Smooth muscle cell (in vitro differentiated cells): ENCODE measurements at regions not wholly inside any gene's neighbourhood (a gene's known extent, or its start where the extent isn't known, plus 50 kb on each side); places are given as distances from the start of the nearest gene placed in this dataset.

Experiments
- DNase-seq: peaks from one replicate; lab custom pipeline; 2025; ENCODE audit not compliant: unreplicated experiment; lab: John Stamatoyannopoulos, UW
- H2AFZ ChIP-seq: fragments of 200-600 bp; sonication (generic); 2 replicates; pipeline ENCODE4 v1.6.0; 2016; ENCODE audit warnings: antibody characterized with exemption, low read depth, mild to moderate bottlenecking
- H3F3A ChIP-seq: fragments of 200-600 bp; sonication (generic); 2 replicates; pipeline ENCODE4 v1.6.0; 2017; ENCODE audit warnings: antibody characterized with exemption, low read depth
- H3K27ac ChIP-seq: fragments of 200-600 bp; sonication (generic); 2 replicates; pipeline ENCODE4 v1.5.1; 2016; ENCODE audit warnings: low read depth, mild to moderate bottlenecking
- H3K27me3 ChIP-seq: fragments of 200-600 bp; sonication (generic); 2 replicates; pipeline ENCODE4 v1.6.1; 2016; ENCODE audit warnings: low read depth, mild to moderate bottlenecking
- H3K36me3 ChIP-seq: fragments of 200-600 bp; sonication (generic); 2 replicates; pipeline ENCODE4 v1.5.1; 2016; ENCODE audit warnings: low read depth
- H3K4me1 ChIP-seq: fragments of 200-600 bp; sonication (generic); 2 replicates; pipeline ENCODE4 v1.5.1; 2016; ENCODE audit warnings: low read depth
- H3K4me2 ChIP-seq: fragments of 200-600 bp; sonication (generic); 2 replicates; pipeline ENCODE4 v1.6.0; 2016; ENCODE audit warnings: mild to moderate bottlenecking
- H3K4me3 ChIP-seq: fragments of 200-600 bp; sonication (generic); 2 replicates; pipeline ENCODE4 v1.5.1; 2016; ENCODE audit warnings: mild to moderate bottlenecking
- H3K79me2 ChIP-seq: fragments of 200-600 bp; sonication (generic); 2 replicates; pipeline ENCODE4 v1.6.0; 2016; ENCODE audit warnings: low read depth, mild to moderate bottlenecking
- H3K9ac ChIP-seq: fragments of 200-600 bp; sonication (generic); 2 replicates; pipeline ENCODE4 v1.6.0; 2016; ENCODE audit warnings: low read depth
- H3K9me3 ChIP-seq: fragments of 200-600 bp; sonication (generic); replicated peaks from 2 replicates; pipeline ENCODE4 v1.5.1; 2016; ENCODE audit warnings: low read depth
- H4K20me1 ChIP-seq: fragments of 200-600 bp; sonication (generic); 2 replicates; pipeline ENCODE4 v1.6.0; 2016; ENCODE audit warnings: low read depth
- CTCF ChIP-seq: fragments of 200-600 bp; sonication (generic); IDR thresholded peaks from 2 replicates; pipeline ENCODE4 v1.5.1; 2017; ENCODE audit warnings: borderline replicate concordance, mild to moderate bottlenecking, antibody characterized with exemption; ENCODE audit not compliant: insufficient read depth, poor library complexity, severe bottlenecking
- WGBS: methylation state at CpG from one replicate; pipeline ENCODE4 v1.1.7; 2016; ENCODE audit warnings: low lambda C conversion rate; 5-methylcytosine and 5-hydroxymethylcytosine counted together

- no peak for DNase-seq
- Histone ChIP-seq H3K9ac (no peak overlapping the region), H2AFZ (no peak overlapping the region), H3K79me2 (no peaks in the 10 kb centered on the region), H3K4me2 (no peak overlapping the region), H3K27ac (no peak overlapping the region), H4K20me1 (no peaks in the 10 kb centered on the region), H3K4me1 (no peaks in the 10 kb centered on the region), H3K4me3 (no peak overlapping the region), H3K27me3 (no peaks in the 10 kb centered on the region), H3F3A (no peaks in the 10 kb centered on the region), H3K36me3 (no peaks in the 10 kb centered on the region), H3K9me3 (no peaks in the 10 kb centered on the region)
- WGBS, result over 99% methylated on average over 5 of the region's 5 CpGs
- no peak for TF ChIP-seq CTCF
Observed at GRCh38 chr10:21196822-21197395, 299.8 kb upstream of the NEBL start.

DNA sequence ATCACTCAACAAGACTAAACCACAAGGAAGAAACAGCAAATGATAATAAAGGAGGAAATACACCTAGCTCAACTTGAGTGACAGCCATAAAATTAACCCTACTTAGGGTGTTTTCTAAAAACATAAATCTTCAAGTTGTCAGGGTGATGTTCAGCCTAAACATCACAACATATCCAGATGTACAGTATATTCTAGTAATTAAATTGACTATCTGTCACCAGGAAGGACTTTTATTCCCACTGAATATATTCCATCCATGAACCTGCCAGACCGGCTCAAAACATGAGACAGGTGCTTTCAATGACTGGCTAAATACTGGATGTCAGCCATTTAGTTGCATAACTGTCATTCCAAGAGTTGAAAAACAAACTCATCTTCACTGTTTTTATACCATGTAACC lies 298.1 kb upstream of the NEBL start:
- no peak for DNase-seq
- WGBS, result 77% methylated on average over 1 of the region's 1 CpG
- Histone ChIP-seq H2AFZ (no peak overlapping the region), H3K4me2 (no peak overlapping the region), H3K27ac (peak overlapping the region; percentile 30), H4K20me1 (no peaks in the 10 kb centered on the region), H3K4me3 (no peak overlapping the region), H3K9ac (no peak overlapping the region), H3K79me2 (no peaks in the 10 kb centered on the region), H3F3A (no peaks in the 10 kb centered on the region), H3K4me1 (no peaks in the 10 kb centered on the region), H3K36me3 (no peaks in the 10 kb centered on the region), H3K9me3 (no peaks in the 10 kb centered on the region), H3K27me3 (no peaks in the 10 kb centered on the region)
- no peak for TF ChIP-seq CTCF

- no peak for DNase-seq
- 71% methylated on average over 5 of the region's 5 CpGs for WGBS
- no peak overlapping the region for H3K4me2 ChIP-seq
- H3K4me1 ChIP-seq, result no peaks in the 10 kb centered on the region
- no peaks in the 10 kb centered on the region for H3F3A ChIP-seq
- H3K36me3 ChIP-seq, result no peaks in the 10 kb centered on the region
- H3K27ac ChIP-seq, result peak overlapping the region; percentile 30
- no peaks in the 10 kb centered on the region for H3K79me2 ChIP-seq
- no peak overlapping the region for H3K4me3 ChIP-seq
- H3K9me3 ChIP-seq, result no peaks in the 10 kb centered on the region
- no peak overlapping the region for H2AFZ ChIP-seq
- no peaks in the 10 kb centered on the region for H4K20me1 ChIP-seq
- no peak for TF ChIP-seq CTCF
- H3K9ac ChIP-seq, result no peak overlapping the region
- no peaks in the 10 kb centered on the region for H3K27me3 ChIP-seq
Observed at GRCh38 chr10:21194510-21194993, 297.4 kb upstream of the NEBL start.

DNA sequence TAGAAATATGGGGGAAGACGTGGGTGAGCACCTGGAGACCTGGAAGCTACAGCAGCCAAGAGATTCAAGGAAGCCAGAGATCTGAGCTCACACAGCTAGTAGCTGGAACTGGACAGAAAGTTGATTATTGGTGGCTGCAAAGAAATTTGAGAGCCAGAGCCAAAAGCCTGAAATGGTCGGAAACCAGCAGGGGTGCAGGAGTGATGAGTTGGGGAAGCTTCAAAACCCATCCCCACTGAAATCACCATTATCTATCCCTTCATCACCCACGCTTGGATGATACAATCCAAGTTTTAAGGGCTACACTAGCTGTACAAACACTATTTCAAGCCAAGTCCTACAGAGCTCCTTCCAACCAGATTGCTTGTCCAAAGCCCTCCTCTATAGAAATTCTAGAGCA lies 296.1 kb upstream of the NEBL start:
- Histone ChIP-seq H3K27me3 (no peaks in the 10 kb centered on the region), H3K4me2 (no peak overlapping the region), H3K27ac (no peak overlapping the region), H3K36me3 (no peaks in the 10 kb centered on the region), H3K9me3 (no peaks in the 10 kb centered on the region), H3K4me3 (no peak overlapping the region), H4K20me1 (no peaks in the 10 kb centered on the region), H3F3A (no peaks in the 10 kb centered on the region), H2AFZ (no peak overlapping the region), H3K79me2 (no peaks in the 10 kb centered on the region), H3K4me1 (no peaks in the 10 kb centered on the region), H3K9ac (no peak overlapping the region)
- 94% methylated on average over 3 of the region's 3 CpGs for WGBS
- no peak for DNase-seq
- TF ChIP-seq CTCF, result no peak
